Epithelial cell of esophagus (primary cell): ENCODE measurements at regions not wholly inside any gene's neighbourhood (a gene's known extent, or its start where the extent isn't known, plus 50 kb on each side); places are given as distances from the start of the nearest gene placed in this dataset.
A peak's percentile ranks its signal among the peaks of the same experiment; 100 is the strongest.

Experiments
- DNase-seq: peaks from one replicate; pipeline ENCODE4 v3.0.0; 2010; ENCODE audit warnings: low read depth
- H3K4me3 ChIP-seq: 2 replicates; pipeline ENCODE4 v1.5.1; 2011; ENCODE audit warnings: mild to moderate bottlenecking, low read length, control low read depth
- TF ChIP-seq, protein P1 (sequence below): IDR thresholded peaks from 2 replicates; pipeline ENCODE4 v1.5.1; 2011; ENCODE audit warnings: low read depth, mild to moderate bottlenecking, low read length, control low read depth, inconsistent platforms; ENCODE audit not compliant: insufficient read depth; ENCODE audit errors: missing control alignments

DNA sequence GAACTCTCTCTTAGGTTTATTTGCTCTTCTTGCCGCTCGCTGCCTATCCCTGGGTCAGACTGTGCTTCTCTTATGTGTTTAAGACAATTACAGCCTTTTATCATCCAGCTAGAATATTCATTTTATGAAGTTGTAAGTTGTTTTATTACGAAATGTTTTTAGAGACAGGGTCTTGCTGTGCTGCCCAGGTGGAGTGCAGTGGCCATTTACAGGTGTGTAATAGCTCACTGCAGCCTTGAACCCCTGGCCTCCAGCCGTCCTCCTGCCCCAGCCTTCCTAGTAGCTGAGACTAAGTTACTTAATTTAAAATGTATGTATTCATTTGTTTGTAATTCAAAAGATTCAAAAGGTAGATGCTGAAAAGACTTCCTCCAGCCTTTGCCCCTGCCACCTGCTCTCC is 99.0 kb upstream of the KIF26B start:
- no peak overlapping the region for H3K4me3 ChIP-seq
- DNase-seq: no peak
- TF ChIP-seq, protein P1, sequence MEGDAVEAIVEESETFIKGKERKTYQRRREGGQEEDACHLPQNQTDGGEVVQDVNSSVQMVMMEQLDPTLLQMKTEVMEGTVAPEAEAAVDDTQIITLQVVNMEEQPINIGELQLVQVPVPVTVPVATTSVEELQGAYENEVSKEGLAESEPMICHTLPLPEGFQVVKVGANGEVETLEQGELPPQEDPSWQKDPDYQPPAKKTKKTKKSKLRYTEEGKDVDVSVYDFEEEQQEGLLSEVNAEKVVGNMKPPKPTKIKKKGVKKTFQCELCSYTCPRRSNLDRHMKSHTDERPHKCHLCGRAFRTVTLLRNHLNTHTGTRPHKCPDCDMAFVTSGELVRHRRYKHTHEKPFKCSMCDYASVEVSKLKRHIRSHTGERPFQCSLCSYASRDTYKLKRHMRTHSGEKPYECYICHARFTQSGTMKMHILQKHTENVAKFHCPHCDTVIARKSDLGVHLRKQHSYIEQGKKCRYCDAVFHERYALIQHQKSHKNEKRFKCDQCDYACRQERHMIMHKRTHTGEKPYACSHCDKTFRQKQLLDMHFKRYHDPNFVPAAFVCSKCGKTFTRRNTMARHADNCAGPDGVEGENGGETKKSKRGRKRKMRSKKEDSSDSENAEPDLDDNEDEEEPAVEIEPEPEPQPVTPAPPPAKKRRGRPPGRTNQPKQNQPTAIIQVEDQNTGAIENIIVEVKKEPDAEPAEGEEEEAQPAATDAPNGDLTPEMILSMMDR: no peak

DNA sequence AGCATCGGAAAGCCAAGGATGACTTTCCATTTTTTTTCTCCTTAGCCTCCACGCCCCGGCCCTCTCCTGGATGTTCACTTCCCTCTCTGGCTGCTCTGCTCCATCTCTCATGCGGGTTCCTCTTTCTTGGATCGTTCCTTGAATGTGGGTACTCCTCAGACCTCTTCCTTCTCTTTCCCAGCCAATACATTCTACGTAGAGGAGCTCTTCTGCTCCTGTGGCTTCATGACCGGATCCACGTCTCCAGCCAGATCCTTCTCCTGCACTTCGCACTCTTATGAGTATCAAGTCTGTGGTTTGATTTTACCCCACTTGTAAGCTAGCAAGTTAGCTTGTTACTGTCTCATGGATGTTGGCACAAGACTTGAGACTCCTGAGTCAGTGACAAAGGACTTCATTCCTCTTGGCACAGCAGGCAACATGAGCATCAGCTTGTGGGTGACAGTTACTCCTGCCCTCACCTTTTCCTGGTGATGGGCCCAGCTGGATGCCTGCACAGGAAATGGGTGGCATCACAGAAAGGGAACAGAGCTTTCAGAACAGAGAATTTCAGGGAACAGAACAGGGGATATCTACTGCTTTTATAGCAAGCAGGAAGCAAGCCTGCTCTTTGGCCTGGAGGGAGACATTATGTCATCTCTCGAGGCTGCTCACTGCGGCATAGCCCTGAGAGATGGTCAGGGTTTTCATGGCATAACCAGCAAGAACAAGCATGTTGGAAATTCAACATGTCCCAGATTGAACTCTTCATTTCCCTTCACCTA is 100.1 kb upstream of the KIF26B start:
- DNase-seq: no peak
- TF ChIP-seq, protein P1: no peak
- H3K4me3 ChIP-seq: no peak overlapping the region

DNA sequence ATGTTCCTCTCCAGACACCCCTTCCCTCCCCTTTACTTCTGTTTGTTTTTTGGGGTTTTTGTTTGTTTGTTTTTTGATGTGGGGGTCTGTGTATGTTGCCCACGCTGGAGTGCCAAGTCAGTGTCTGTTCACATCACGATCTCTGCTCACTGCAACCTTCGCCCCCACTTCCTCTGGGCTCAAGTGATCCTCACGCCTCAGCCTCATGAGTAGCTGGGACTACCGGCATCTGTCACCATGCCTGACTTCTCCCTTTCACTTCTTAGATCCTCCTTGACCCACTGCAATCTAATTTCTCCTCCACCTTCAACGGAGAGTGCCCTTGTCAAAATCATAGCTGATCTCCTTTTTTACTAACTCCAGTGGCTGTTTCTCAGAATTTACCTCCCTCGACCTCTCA is 100.7 kb upstream of the KIF26B start:
- no peak for DNase-seq
- TF ChIP-seq, protein P1: no peak
- no peak overlapping the region for H3K4me3 ChIP-seq

DNA sequence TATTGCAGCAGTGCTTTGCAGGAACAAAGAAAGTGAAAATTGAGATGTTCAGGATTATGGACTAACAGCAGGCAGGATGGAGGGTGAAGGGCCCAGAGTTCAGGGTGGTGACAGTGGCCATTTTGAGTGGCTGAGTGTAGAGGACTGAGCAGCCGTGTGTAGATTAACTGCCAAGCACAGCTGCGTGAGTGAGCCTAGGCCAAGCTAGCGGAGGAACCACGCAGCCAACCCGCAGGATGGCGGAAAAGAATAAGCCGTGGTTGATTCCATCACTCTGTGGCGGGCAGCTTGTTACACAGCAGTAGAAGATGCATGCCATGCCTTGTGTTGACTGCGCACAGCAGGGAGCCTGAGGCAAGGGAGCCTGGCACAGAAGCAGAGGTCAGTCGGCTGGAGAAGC is 102.5 kb upstream of the KIF26B start:
- no peak overlapping the region for H3K4me3 ChIP-seq
- DNase-seq: no peak
- TF ChIP-seq, protein P1: no peak

DNA sequence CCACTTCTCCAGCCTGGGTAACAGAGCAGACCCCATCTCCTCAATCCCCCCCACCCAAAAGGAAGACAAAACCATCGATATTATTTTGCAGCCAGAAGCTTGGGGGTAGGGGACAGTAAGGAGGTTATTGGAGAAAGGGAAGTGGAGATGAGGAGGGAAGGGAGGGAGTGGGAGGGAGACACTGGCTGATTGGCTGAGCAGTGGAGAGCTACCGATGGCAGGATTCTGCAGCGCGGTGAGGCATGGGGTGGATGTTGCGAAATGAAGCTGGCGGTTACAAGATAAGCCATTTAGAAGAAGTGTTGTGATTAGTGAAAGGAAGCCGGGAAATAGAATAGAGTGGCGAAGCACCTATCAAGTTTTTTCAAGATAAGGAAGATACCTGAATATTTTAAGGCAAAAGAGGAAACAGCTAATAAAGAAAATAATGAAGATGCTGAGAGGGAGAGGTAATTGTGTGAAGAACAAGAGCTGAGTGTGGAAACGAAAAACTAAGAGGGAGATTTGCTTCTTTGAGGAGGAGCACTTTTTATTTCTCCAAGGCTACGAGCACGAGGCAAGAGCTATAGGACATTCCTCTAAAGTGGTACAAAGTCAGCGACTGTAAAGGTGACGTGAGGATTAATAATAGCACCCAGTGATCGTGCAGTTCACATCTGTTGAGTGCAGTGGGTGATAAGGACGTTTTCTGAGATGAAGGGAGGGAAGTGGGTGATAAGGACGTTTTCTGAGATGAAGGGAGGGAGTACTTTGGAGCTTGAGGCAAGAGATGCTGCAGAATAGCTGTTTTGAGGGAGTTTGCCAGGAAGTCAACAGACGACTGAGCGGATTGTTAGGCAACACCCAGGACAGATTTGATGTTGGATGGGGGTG is 103.2 kb upstream of the KIF26B start:
- TF ChIP-seq, protein P1: no peak
- no peak overlapping the region for H3K4me3 ChIP-seq
- DNase-seq: peak; percentile 23

DNA sequence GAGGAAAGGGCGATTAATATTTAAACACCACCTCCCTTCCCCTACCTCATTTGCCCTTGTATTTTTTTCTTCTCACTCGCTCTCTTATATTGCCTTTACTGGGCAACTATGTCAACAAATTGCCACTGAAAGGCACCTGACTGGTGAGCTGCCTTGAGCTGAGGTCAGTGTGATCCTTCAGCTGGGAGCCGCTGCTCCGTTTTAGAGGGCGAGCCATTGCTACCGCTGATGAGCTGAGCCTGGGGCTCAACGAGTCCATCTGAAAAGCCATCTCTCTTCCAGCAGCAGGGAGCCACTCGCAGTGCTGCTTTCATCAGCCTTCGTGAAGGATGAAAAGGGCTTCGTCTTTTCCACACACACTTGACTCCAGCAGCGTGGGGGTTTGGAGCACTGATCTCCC is 108.0 kb upstream of the KIF26B start:
- no peak overlapping the region for H3K4me3 ChIP-seq
- DNase-seq: no peak
- TF ChIP-seq, protein P1: no peak
